HepG2 (cell line): ENCODE measurements at regions not wholly inside any gene's neighbourhood (a gene's known extent, or its start where the extent isn't known, plus 50 kb on each side); places are given as distances from the start of the nearest gene placed in this dataset.

Source experiments
- NR2F6 ChIP-seq, 2 experiments: IDR thresholded peaks; 2 replicates each; pipeline ENCODE4 v1.6.1; 2016; ENCODE audit warnings: antibody characterized with exemption in 1 of 2, mild to moderate bottlenecking in 1 of 2
- TF ChIP-seq, protein P1 (sequence below): sonication (generic); formaldehyde crosslinking; IDR thresholded peaks from 2 replicates; pipeline ENCODE4 v1.5.0; 2020; ENCODE audit warnings: mild to moderate bottlenecking, missing genetic modification reagents, moderate library complexity

DNA sequence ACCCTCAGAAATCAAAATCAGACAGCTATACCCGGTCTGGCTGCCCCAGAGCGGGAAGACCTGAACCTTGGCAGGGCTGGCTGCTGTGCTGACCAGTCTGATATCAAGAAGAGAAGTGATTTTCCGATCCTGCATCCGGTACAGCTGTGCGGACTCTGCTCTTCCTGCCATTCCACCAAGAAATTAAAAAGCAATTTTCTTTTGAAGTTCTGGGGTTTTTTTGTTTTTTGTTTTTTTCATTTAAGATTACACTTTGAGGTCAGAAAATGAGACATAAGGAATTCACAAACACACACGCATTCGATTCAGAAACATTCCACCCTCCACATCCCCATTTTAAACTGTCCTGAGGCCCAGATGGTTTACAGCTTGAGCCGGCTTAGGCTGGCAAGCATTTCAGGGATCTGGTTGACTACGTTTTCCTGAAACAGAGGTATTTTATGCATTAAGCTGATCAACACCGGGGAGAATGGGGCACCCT lies 156.5 kb downstream of the COL6A3 start:
- TF ChIP-seq, protein P1, sequence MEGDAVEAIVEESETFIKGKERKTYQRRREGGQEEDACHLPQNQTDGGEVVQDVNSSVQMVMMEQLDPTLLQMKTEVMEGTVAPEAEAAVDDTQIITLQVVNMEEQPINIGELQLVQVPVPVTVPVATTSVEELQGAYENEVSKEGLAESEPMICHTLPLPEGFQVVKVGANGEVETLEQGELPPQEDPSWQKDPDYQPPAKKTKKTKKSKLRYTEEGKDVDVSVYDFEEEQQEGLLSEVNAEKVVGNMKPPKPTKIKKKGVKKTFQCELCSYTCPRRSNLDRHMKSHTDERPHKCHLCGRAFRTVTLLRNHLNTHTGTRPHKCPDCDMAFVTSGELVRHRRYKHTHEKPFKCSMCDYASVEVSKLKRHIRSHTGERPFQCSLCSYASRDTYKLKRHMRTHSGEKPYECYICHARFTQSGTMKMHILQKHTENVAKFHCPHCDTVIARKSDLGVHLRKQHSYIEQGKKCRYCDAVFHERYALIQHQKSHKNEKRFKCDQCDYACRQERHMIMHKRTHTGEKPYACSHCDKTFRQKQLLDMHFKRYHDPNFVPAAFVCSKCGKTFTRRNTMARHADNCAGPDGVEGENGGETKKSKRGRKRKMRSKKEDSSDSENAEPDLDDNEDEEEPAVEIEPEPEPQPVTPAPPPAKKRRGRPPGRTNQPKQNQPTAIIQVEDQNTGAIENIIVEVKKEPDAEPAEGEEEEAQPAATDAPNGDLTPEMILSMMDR (CRISPR knock-in tag) = no peak
- no peak for TF ChIP-seq NR2F6 (IDR thresholded peaks at IDR 0.05)
- no peak for TF ChIP-seq NR2F6 (CRISPR knock-in tag; IDR thresholded peaks at IDR 0.05)
